HL-60 (cell line): ENCODE measurements at regions not wholly inside any gene's neighbourhood (a gene's known extent, or its start where the extent isn't known, plus 50 kb on each side); places are given as distances from the start of the nearest gene placed in this dataset.

Experiments
- POLR2AphosphoS5 ChIP-seq: IDR thresholded peaks from 2 replicates; pipeline ENCODE4 v1.6.1; 2012; ENCODE audit warnings: low read depth
- TF ChIP-seq, protein P1 (sequence below): IDR thresholded peaks from one replicate; pipeline ENCODE4 v1.5.1; 2011; ENCODE audit warnings: low read length, control low read depth, inconsistent platforms; ENCODE audit not compliant: insufficient read depth

DNA sequence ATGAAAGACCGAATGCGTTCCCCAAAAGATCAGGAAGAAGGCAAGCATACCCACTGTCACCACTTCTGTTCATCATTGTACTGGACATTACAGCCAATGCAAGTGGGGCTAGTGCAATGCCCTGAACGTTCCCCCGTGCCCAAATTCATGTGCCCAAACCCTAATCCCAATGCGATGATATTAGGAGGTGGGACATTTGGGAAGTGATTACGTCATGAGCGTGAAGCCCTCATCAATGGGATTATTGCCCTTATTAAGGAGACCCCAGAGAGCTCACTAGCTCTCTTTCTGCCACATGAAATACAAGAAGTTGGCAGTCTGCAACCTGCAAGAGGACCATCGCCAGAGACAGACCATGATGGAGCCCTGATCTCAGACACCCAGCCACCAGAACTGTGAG is 511.4 kb upstream of the TPK1 start:
- TF ChIP-seq, protein P1, sequence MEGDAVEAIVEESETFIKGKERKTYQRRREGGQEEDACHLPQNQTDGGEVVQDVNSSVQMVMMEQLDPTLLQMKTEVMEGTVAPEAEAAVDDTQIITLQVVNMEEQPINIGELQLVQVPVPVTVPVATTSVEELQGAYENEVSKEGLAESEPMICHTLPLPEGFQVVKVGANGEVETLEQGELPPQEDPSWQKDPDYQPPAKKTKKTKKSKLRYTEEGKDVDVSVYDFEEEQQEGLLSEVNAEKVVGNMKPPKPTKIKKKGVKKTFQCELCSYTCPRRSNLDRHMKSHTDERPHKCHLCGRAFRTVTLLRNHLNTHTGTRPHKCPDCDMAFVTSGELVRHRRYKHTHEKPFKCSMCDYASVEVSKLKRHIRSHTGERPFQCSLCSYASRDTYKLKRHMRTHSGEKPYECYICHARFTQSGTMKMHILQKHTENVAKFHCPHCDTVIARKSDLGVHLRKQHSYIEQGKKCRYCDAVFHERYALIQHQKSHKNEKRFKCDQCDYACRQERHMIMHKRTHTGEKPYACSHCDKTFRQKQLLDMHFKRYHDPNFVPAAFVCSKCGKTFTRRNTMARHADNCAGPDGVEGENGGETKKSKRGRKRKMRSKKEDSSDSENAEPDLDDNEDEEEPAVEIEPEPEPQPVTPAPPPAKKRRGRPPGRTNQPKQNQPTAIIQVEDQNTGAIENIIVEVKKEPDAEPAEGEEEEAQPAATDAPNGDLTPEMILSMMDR, result no peak
- no peak for TF ChIP-seq POLR2AphosphoS5
